ENCODE measurements at regions not wholly inside any gene's neighbourhood (a gene's known extent, or its start where the extent isn't known, plus 50 kb on each side); places are given as distances from the start of the nearest gene placed in this dataset.

- no peak for DNase-seq (ENCODE audit: low spot score)
Measured at GRCh38 chr15:77557564-77557963, 75.1 kb downstream of the LINGO1 start.

- no peak for DNase-seq (ENCODE audit: low spot score)
Measured at GRCh38 chr15:77557144-77557543, 75.6 kb downstream of the LINGO1 start.

- no peak for DNase-seq (ENCODE audit: low spot score)
Measured at GRCh38 chr15:77556622-77557021, 76.1 kb downstream of the LINGO1 start.

- DNase-seq (ENCODE audit: low spot score): no peak
Measured at GRCh38 chr15:77555232-77555631, 77.5 kb downstream of the LINGO1 start.

GRCh38 chr15:77554306-77555080, 78.2 kb downstream of the LINGO1 start:
- peak; percentile 95 for DNase-seq (ENCODE audit: low spot score)

- DNase-seq (ENCODE audit: low spot score): no peak
Measured at GRCh38 chr15:77553695-77554094, 79.0 kb downstream of the LINGO1 start.

GRCh38 chr15:77553257-77553656, 79.5 kb downstream of the LINGO1 start:
- no peak for DNase-seq (ENCODE audit: low spot score)

- DNase-seq (ENCODE audit: low spot score): no peak
Measured at GRCh38 chr15:77552066-77552465, 80.6 kb downstream of the LINGO1 start.

GRCh38 chr15:77550301-77551251, 82.1 kb downstream of the LINGO1 start:
- DNase-seq (ENCODE audit: low spot score): no peak

- no peak for DNase-seq (ENCODE audit: low spot score)
Measured at GRCh38 chr15:77549576-77550288, 83.0 kb downstream of the LINGO1 start.

- no peak for DNase-seq (ENCODE audit: low spot score)
Measured at GRCh38 chr15:77548589-77549557, 83.8 kb downstream of the LINGO1 start.

GRCh38 chr15:77547801-77548588, 84.7 kb downstream of the LINGO1 start:
- DNase-seq (ENCODE audit: low spot score): no peak

- no peak for DNase-seq (ENCODE audit: low spot score)
Measured at GRCh38 chr15:77546870-77547269, 85.8 kb downstream of the LINGO1 start.

- no peak for DNase-seq (ENCODE audit: low spot score)
Measured at GRCh38 chr15:77546050-77546501, 86.6 kb downstream of the LINGO1 start.

GRCh38 chr15:77545058-77545457, 87.7 kb downstream of the LINGO1 start:
- DNase-seq (ENCODE audit: low spot score): no peak

- DNase-seq (ENCODE audit: low spot score): no peak
Measured at GRCh38 chr15:77544162-77544561, 88.5 kb downstream of the LINGO1 start.

- DNase-seq (ENCODE audit: low spot score): peak; percentile 89
Measured at GRCh38 chr15:77543159-77543882, 89.4 kb downstream of the LINGO1 start.

- DNase-seq (ENCODE audit: low spot score): no peak
Measured at GRCh38 chr15:77542491-77543001, 90.2 kb downstream of the LINGO1 start.

Data from globus pallidus (tissue), 1 donor.